GM10248 (cell line): ENCODE measurements at regions not wholly inside any gene's neighbourhood (a gene's known extent, or its start where the extent isn't known, plus 50 kb on each side); places are given as distances from the start of the nearest gene placed in this dataset.

Source experiments
- CTCF ChIA-PET: fragments of 300-600 bp; sonication (Branson Sonifier 250); formaldehyde crosslinking; extraction: SDS; loops from one replicate; lab custom pipeline; 2021; ENCODE audit warnings: antibody characterized with exemption; lab: Yijun Ruan, JAX
- POLR2A ChIA-PET: fragments of 350-650 bp; sonication (Branson Sonifier 250); formaldehyde crosslinking; extraction: SDS; loops from one replicate; lab custom pipeline; 2020; ENCODE audit warnings: antibody characterized with exemption; lab: Yijun Ruan, JAX
- DNase-seq: peaks from one replicate; pipeline ENCODE4 v3.0.0; 2012; ENCODE audit errors: extremely low spot score
- CTCF ChIP-seq: IDR thresholded peaks from 2 replicates; pipeline ENCODE4 v1.5.1; 2012; ENCODE audit warnings: mild to moderate bottlenecking, low read depth; ENCODE audit errors: extremely low read depth, missing control alignments, control extremely low read depth

DNA sequence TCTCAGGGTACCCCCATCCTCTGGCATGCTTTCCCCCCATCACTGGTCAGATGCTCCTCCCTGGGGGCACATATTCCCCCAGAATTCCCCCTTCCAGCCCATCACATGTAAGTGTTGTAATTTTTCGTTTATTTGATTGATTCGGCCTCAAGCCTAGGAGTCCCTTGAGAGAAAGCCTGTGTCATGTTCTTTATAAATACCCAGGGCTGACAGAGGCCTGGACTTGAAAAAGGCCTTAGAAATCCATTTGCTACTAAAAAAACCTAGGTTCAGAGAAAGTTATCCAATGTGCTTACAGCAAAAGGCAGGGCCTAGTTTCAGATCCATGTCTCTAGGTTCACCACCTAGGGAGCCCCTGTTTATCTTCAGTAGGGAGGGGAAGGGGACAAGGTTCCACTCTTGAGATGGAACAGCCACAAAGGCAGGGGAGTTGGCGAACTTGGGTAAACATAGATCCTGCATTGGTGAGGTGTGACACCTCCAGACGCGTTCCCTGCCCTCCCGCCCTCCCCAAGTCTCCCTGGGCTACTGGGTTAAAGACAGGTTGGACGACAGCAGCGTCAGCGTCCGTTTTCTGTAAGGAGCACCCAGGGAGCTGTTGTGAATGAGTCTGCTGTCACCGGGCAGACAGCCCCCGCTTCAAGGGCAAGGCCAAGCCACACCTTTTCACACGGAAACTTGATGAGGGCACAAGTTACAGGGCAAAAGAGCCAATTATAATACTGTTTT, 147.8 kb downstream of the EN1 start:
- no peak for DNase-seq
- POLR2A ChIA-PET = no interaction called here
- CTCF ChIA-PET = interaction anchor here (0.8 kb wide), 1 partner anchor 11 kb away, joined by 3 read pairs; no protein-coding TSS in a partner anchor

DNA sequence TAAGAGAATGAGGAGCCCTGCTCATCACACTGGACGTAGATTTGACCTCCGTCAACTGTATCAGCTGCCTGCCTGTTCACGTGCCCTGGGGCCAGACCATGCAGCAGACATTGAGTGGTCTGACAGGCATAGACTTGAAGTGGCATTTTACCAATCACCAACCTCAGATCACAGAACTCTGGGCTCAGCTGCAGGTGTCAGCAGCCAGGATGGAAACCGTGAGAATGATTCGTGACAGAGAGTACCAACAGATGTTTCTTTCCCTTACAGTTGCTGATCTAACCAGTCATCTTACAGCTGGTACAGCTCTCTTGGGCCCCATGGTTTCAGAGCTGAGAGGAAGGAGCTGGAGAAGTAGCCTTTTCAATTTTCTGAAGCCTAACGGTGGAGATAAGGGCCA, 148.9 kb downstream of the EN1 start:
- CTCF ChIA-PET = interaction anchor here (0.8 kb wide), 1 partner anchor 10 kb away, joined by 3 read pairs; no protein-coding TSS in a partner anchor
- POLR2A ChIA-PET = no interaction called here
- TF ChIP-seq CTCF = no peak
- no peak for DNase-seq

More for the DNA sequence above, 147.8 kb downstream of the EN1 start:
- no peak for TF ChIP-seq CTCF

DNA sequence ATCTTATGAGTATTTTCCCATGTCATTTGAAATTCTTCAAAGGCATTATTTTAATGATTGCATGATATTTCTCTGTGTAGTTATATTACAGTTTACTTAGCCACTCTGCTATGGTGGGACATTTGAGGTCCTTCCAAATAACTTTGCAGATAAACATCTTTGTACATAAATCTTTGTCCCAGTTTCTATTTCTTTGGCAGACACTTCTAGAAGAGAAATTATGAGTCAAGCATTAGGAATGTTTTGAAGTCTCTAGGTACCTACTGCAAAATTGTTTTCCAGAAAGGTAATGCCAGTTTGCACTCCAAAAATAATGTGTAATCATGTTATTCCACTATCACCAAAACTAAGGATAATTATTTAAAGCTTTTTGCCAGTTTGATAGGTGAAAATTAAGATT, 149.7 kb downstream of the EN1 start:
- TF ChIP-seq CTCF = no peak
- DNase-seq = no peak
- CTCF ChIA-PET = no interaction called here
- POLR2A ChIA-PET = no interaction called here

DNA sequence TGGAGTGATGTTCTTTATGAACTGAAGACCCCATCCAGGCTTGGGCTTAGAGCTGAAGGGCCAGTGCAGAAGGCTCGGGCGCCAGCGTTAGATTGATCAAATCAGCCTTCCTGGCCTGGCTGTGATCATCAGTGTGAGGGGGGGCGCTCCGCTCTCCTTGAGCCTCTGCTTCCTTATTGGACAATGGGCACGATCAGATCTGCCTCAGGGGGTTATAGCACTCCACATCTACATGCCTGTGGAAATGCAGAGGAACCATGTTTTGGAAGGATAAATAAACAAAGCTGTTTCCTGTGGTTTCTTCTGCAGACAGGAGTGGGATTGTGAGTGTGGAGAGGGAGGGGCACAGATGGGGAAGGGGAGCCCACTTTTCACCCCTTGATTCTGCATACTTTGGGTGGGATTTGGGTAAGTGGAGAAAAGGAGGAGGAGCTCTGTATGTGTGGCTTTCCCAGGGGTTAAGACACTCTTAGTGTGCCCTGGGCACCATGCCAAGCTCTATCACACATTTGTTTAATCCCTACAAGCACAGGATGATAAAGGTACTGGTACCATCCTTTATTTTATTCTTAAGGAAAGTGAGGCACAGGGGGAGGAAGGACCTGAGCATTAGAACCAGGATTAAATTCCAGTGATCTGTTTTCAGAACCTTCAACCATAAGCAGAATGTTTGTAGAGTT, 150.5 kb downstream of the EN1 start:
- TF ChIP-seq CTCF = no peak
- ChIA-PET CTCF (interaction anchor here (1.3 kb wide), 1 partner anchor 21 kb away, joined by 5 read pairs; no protein-coding TSS in a partner anchor), POLR2A (no interaction called here)
- DNase-seq = no peak

DNA sequence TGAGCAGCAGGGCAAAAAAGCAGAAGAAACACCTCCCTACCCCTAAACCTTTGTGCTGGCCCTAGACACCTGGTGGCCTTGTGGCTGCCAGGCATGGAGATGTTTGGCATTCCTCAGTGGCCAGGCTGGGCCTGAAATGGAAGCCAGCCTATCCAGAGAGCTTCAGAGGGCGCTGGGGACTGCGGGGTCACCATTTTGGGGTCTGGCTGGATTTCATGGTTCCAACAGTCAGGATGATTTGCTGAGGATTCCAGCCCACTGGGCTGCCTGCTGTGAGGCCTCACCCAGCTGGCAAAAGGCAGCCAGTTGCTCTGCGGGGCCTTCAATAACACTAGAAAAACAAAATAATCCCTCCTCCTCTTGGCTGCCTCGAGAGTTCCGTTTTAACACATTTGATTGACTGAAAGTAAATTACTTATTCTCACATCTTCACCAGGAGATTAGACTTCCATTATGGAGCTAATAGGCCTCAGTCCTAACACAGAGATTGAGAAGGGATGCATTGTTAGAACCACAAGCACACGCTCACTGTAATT, 154.1 kb downstream of the EN1 start:
- POLR2A ChIA-PET = no interaction called here
- CTCF ChIA-PET = no interaction called here
- DNase-seq = no peak
- no peak for TF ChIP-seq CTCF

DNA sequence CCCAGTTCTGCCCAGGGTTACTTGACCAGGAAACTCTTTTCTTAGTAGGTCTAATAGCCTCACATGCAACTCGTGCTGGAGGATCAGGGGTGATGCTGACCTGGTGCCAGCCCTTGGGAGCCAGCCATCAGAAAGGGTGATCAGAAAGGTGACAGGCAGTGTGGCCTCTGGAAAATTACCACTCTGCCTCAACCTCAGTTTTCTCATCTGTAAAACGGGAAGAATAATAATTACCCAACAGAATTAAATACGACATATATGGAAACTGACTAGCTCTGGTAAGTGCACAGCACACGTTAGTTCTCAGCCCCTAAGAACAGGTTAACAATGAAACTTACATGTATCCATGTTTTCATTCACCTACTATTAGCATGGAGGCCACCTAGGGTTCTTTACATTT, 157.6 kb downstream of the EN1 start:
- no peak for TF ChIP-seq CTCF
- no peak for DNase-seq
- CTCF ChIA-PET = no interaction called here
- POLR2A ChIA-PET = no interaction called here
